Prostate gland (tissue), 2 donors: ENCODE measurements at regions not wholly inside any gene's neighbourhood (a gene's known extent, or its start where the extent isn't known, plus 50 kb on each side); places are given as distances from the start of the nearest gene placed in this dataset.
"Not testable (repeated sequence)": the region's sequence is repeated elsewhere in the genome, so short reads cannot be mapped to it uniquely, and the experiment has no call there.

Experiments used
- POLR2AphosphoS5 ChIP-seq: sonication (generic); formaldehyde crosslinking; IDR thresholded peaks from one replicate; pipeline ENCODE4 v1.6.1; 2017; ENCODE audit warnings: antibody characterized with exemption
- TF ChIP-seq, protein P1 (sequence below), 4 experiments: fragments of 200-600 bp in 2 of 4; fragments of 450-650 bp in 2 of 4; sonication (generic) in 2 of 4; IDR thresholded peaks; 1 replicate in 3 of 4; 2 replicates in 1 of 4; pipeline ENCODE4 v1.5.1; 2016 to 2019; ENCODE audit warnings: antibody characterized with exemption in 4 of 4, mild to moderate bottlenecking in 2 of 4, moderate library complexity in 2 of 4

- TF ChIP-seq, protein P1, sequence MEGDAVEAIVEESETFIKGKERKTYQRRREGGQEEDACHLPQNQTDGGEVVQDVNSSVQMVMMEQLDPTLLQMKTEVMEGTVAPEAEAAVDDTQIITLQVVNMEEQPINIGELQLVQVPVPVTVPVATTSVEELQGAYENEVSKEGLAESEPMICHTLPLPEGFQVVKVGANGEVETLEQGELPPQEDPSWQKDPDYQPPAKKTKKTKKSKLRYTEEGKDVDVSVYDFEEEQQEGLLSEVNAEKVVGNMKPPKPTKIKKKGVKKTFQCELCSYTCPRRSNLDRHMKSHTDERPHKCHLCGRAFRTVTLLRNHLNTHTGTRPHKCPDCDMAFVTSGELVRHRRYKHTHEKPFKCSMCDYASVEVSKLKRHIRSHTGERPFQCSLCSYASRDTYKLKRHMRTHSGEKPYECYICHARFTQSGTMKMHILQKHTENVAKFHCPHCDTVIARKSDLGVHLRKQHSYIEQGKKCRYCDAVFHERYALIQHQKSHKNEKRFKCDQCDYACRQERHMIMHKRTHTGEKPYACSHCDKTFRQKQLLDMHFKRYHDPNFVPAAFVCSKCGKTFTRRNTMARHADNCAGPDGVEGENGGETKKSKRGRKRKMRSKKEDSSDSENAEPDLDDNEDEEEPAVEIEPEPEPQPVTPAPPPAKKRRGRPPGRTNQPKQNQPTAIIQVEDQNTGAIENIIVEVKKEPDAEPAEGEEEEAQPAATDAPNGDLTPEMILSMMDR (IDR thresholded peaks at IDR 0.05) = not testable (repeated sequence)
- not testable (repeated sequence) for TF ChIP-seq POLR2AphosphoS5
Observed at GRCh38 chr2:242084034-242084433, 214.5 kb downstream of the RTP5 start.
